ENCODE measurements at regions not wholly inside any gene's neighbourhood (a gene's known extent, or its start where the extent isn't known, plus 50 kb on each side); places are given as distances from the start of the nearest gene placed in this dataset.

GRCh38 chr20:56797023-56797422 is 167.9 kb downstream of the TFAP2C start:
- TF ChIP-seq FOXP2 (optimal IDR thresholded peaks at IDR 0.05; ENCODE audit: control extremely low read depth, extremely low read length, insufficient read depth) (no peak), POLR2AphosphoS5 (IDR thresholded peaks at IDR 0.05; ENCODE audit: borderline replicate concordance, low read depth, low read length) (no peak), EZH2 (IDR thresholded peaks at IDR 0.05) (no peak)
